ENCODE measurements at regions not wholly inside any gene's neighbourhood (a gene's known extent, or its start where the extent isn't known, plus 50 kb on each side); places are given as distances from the start of the nearest gene placed in this dataset.

GRCh38 chr1:87219626-87220025, 109.1 kb upstream of the LMO4 start:
- Mint-ChIP-seq H3K36me3 (peaks cover 0 to 2% of the 10 kb centered on the region in 2 donors), H3K27ac (no peak overlapping the region)

DNA sequence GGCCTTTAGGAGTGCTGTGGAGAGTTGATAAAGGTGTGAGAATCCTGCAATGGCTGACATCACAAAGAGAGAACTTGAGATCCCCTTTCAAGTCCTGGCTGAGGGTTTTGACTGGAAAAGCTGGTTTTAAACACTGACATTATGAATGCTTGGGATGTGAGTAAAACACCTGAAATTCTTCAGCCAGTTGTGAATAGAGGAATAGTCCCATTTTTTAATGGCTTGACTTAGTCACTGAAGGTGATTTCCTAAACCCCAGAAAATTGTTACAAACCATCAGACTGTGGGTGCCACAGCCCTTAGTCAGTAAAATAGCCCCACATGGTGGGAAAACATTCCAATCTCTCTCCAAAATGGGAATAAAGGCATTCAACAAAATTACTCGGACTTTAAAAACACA, 107.7 kb upstream of the LMO4 start:
- no peak for DNase-seq
- H3K4me1 Mint-ChIP-seq = peaks cover 5 to 7% of the 10 kb centered on the region in 2 donors
- no peak overlapping the region for H3K4me3 Mint-ChIP-seq
- no peak for ATAC-seq (replicated peaks)
- H3K36me3 Mint-ChIP-seq = peaks cover 0 to 2% of the 10 kb centered on the region in 2 donors
- H3K9me3 Mint-ChIP-seq = peaks cover 4 to 9% of the 10 kb centered on the region in 2 donors
- H3K27ac Mint-ChIP-seq = no peak overlapping the region
- no peaks in the 10 kb centered on the region for H3K27me3 Mint-ChIP-seq

More at GRCh38 chr1:87219626-87220025, 109.1 kb upstream of the LMO4 start:
- Mint-ChIP-seq H3K27me3 (no peaks in the 10 kb centered on the region), H3K9me3 (peaks cover 8 to 10% of the 10 kb centered on the region in 2 donors), H3K4me3 (no peak overlapping the region), H3K4me1 (no peaks in the 10 kb centered on the region)
- ATAC-seq (replicated peaks) (no peak), DNase-seq (no peak)

GRCh38 chr1:87224201-87224600, 104.5 kb upstream of the LMO4 start:
- H3K27ac Mint-ChIP-seq = no peak overlapping the region
- H3K9me3 Mint-ChIP-seq = peaks cover 2 to 3% of the 10 kb centered on the region in 2 donors
- no peaks in the 10 kb centered on the region for H3K27me3 Mint-ChIP-seq
- no peak overlapping the region for H3K4me3 Mint-ChIP-seq
- peaks cover 12 to 13% of the 10 kb centered on the region in 2 donors for H3K4me1 Mint-ChIP-seq
- ATAC-seq (replicated peaks) = peak in 1 of 2 donors; percentile 26
- no peaks in the 10 kb centered on the region for H3K36me3 Mint-ChIP-seq
- no peak for DNase-seq

GRCh38 chr1:87225171-87225570, 103.5 kb upstream of the LMO4 start:
- H3K9me3 Mint-ChIP-seq = peaks cover 2 to 3% of the 10 kb centered on the region in 2 donors
- H3K36me3 Mint-ChIP-seq = no peaks in the 10 kb centered on the region
- H3K4me3 Mint-ChIP-seq = no peak overlapping the region
- ATAC-seq (replicated peaks) = no peak
- H3K27me3 Mint-ChIP-seq = no peaks in the 10 kb centered on the region
- no peak overlapping the region for H3K27ac Mint-ChIP-seq
- DNase-seq = no peak
- H3K4me1 Mint-ChIP-seq = peaks cover 12 to 13% of the 10 kb centered on the region in 2 donors

GRCh38 chr1:87226341-87226760, 102.3 kb upstream of the LMO4 start:
- no peaks in the 10 kb centered on the region for H3K36me3 Mint-ChIP-seq
- DNase-seq (no peak), ATAC-seq (replicated peaks) (peak; percentile 62 to 73)
- H3K4me3 Mint-ChIP-seq = no peak overlapping the region
- peaks cover 12 to 13% of the 10 kb centered on the region in 2 donors for H3K4me1 Mint-ChIP-seq
- peaks cover 2 to 3% of the 10 kb centered on the region in 2 donors for H3K9me3 Mint-ChIP-seq
- H3K27ac Mint-ChIP-seq = no peak overlapping the region
- no peaks in the 10 kb centered on the region for H3K27me3 Mint-ChIP-seq

DNA sequence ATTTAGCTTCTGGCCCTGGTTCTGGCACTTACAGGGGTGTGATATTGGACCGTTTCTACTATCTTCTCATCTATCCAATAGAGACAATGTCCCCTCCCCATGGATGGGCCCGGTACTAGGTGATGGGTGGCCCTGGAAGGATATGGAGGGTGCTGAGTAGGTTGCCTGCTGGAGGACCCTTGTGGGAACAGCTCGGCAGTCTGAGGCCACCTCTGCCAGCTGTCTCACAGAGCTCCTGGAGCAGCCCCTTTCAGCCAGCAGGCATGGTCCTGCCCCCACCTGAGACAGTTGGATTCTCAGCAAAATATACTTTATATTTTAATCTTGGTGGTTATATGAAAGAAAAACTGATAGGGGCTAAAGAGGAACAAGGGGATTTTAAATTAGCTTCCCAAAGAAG, 101.0 kb upstream of the LMO4 start:
- Mint-ChIP-seq H3K4me3 (no peak overlapping the region), H3K9me3 (peaks cover 2 to 3% of the 10 kb centered on the region in 2 donors), H3K4me1 (peaks cover 12 to 13% of the 10 kb centered on the region in 2 donors), H3K36me3 (no peaks in the 10 kb centered on the region), H3K27me3 (no peaks in the 10 kb centered on the region), H3K27ac (no peak overlapping the region)
- no peak for DNase-seq
- ATAC-seq (replicated peaks) = no peak

GRCh38 chr1:87230501-87230900, 98.2 kb upstream of the LMO4 start:
- no peak overlapping the region for H3K27ac Mint-ChIP-seq
- DNase-seq = no peak
- no peaks in the 10 kb centered on the region for H3K9me3 Mint-ChIP-seq
- H3K36me3 Mint-ChIP-seq = no peaks in the 10 kb centered on the region
- no peak for ATAC-seq (replicated peaks)
- no peaks in the 10 kb centered on the region for H3K27me3 Mint-ChIP-seq
- H3K4me3 Mint-ChIP-seq = no peak overlapping the region
- peaks cover 11% of the 10 kb centered on the region in 2 donors for H3K4me1 Mint-ChIP-seq

DNA sequence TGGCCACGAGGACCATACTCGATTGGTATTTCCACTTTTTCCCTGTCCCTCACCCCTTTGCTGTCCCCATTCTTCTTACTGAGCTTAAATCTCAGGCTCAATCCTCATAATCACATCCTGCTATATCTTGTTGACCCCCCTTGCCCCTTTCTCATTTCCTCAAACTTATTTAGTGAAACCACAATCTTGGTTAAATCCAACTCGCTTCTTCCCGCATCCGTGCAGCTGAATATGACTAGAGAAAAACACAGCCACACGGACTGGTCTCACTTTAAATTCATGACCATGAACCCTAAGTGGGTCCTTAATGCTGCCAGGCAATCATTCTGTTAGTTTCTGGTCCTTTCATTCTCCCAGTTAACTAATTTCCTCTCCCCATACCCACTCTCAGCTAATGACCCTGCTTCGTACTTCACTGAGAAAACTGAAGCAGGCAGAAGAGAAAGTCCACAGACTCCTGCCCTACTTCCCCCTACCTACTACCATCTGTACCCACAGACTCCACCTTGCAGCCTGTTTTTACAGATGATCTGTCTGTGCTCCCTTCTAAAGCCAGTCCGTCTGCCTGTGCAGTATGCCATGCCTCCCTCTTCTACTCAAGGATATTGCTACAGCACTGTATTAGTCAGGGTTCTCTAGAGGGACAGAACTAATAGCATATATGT, 96.8 kb upstream of the LMO4 start:
- H3K27ac Mint-ChIP-seq = no peak overlapping the region
- no peak overlapping the region for H3K4me3 Mint-ChIP-seq
- peaks cover 0 to 4% of the 10 kb centered on the region in 2 donors for H3K27me3 Mint-ChIP-seq
- H3K9me3 Mint-ChIP-seq = no peaks in the 10 kb centered on the region
- H3K4me1 Mint-ChIP-seq = peaks cover 0 to 2% of the 10 kb centered on the region in 2 donors
- no peaks in the 10 kb centered on the region for H3K36me3 Mint-ChIP-seq
- DNase-seq = peak; percentile 6
- peak; percentile 85 to 86 for ATAC-seq (replicated peaks)

DNA sequence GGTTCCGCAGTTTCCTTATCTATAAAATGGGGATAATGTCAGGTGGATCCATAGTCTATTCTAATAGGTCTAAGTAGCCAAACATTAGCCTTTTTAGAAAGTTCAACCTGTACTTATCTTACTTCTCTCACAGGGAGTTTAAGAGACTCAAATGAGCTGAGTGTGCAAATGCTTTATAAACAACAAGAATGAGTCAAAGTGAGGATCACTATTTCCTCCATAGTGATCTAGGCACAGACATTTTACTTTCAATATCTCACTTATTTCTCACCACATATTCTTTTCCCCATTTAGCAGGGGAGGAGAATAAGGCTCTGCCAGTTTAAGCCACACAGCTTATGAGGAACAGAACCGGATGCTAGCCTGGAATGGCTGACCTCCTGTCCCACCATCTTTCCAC, 92.1 kb upstream of the LMO4 start:
- no peaks in the 10 kb centered on the region for H3K36me3 Mint-ChIP-seq
- no peak overlapping the region for H3K4me3 Mint-ChIP-seq
- H3K4me1 Mint-ChIP-seq = no peaks in the 10 kb centered on the region
- peaks cover 4 to 22% of the 10 kb centered on the region in 2 donors for H3K27me3 Mint-ChIP-seq
- no peaks in the 10 kb centered on the region for H3K9me3 Mint-ChIP-seq
- ATAC-seq (replicated peaks) = no peak
- DNase-seq = no peak
- H3K27ac Mint-ChIP-seq = no peak overlapping the region

DNA sequence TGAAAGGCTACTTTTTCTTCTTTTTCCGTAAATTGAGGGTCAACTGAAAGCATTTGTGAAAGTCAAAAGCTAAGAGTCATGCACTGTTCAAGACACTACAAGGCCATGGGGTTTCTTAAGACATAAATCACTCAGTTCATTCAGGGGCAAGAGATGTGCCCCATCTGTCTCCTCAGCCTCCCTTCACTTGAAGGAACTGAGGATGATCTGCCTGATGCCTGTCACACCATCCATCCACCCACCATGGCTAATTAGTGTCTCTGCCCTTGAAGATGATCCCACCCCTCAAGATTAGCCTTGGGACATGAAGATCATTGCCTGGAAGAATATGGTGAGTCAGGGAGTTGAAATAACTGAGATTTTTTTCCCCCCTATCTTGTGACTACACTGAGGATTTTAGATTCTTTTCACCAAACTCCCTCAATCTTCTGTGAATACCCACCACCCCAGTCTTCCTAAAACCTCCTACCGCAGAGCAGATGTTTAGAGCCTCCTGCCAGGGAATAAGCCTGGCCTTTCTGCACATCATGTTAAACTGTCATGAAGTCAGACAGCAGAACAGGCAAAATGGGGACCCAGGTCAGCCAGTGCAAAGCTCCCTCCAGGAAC, 88.6 kb upstream of the LMO4 start:
- H3K9me3 Mint-ChIP-seq = no peaks in the 10 kb centered on the region
- H3K27me3 Mint-ChIP-seq = peaks cover 8 to 22% of the 10 kb centered on the region in 2 donors
- no peak overlapping the region for H3K4me3 Mint-ChIP-seq
- H3K36me3 Mint-ChIP-seq = no peaks in the 10 kb centered on the region
- no peaks in the 10 kb centered on the region for H3K4me1 Mint-ChIP-seq
- DNase-seq = no peak
- no peak overlapping the region for H3K27ac Mint-ChIP-seq
- ATAC-seq (replicated peaks) = no peak

DNA sequence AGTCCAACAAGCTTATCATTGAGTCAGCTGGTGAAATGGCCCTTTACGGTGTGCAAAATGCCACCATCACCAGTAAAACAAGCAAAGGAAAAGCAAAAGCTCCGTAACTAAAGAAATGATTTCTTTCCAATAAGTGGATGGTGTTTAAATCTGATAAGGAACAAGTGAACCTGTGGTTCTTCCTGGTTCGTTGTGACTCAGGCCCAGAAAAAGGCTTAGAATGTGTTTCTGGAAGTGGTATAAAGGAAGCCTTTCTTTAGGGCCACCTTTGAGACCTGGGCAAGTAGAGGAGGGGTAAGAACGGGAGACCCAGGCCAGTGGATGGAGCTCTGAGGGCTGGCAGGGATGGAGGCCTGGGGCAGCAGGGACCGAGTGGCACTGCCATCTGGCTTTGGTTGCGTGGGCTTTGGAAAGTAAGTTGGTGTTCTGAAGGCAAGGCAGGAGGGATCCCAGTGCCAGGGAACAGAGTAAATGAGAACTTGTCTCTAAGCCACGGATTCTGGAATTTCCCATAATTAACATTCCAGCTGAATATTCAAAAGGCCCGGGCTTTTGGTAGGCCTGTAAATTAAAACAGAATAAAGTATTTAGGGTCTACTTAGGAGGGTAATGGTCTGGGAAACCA, 87.9 kb upstream of the LMO4 start:
- H3K4me3 Mint-ChIP-seq = no peak overlapping the region
- ATAC-seq (replicated peaks) (no peak), DNase-seq (no peak)
- no peaks in the 10 kb centered on the region for H3K36me3 Mint-ChIP-seq
- no peaks in the 10 kb centered on the region for H3K4me1 Mint-ChIP-seq
- peaks cover 8 to 22% of the 10 kb centered on the region in 2 donors for H3K27me3 Mint-ChIP-seq
- H3K9me3 Mint-ChIP-seq = no peaks in the 10 kb centered on the region
- no peak overlapping the region for H3K27ac Mint-ChIP-seq

DNA sequence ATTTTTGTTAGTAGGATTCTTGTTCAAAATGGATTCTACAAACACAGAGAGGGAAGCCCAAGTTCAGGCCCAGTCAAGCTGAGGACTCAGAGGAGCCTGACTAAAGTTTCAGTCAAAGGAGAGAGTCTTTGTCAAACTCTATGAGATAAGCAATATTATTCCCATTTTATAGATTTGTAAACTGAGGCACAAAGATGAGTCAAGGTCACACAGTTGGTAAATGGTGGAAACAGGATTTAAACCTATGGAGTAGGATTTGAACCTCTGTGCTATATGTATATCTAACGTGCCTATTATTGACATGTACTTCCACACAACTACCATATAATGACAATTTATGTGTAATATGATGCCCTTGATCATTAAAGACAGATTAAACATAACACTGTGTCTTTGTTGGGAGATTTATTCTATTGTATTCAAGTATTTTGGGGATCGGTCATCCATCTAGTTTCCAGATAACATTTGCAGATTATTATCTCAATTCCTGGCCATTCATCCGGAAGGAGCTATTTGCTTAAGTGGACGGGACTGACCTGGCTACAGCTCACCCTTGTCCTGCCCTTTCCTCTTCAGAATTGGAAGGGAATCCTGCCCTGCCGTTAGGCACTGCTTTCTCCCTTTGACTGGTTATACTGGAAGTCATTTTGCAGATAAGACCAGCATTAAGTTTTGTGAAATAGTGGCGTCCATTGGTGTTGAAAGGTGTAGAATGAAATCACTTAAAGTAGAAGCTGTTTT, 86.1 kb upstream of the LMO4 start:
- H3K27me3 Mint-ChIP-seq = peaks cover 12 to 17% of the 10 kb centered on the region in 2 donors
- ATAC-seq (replicated peaks) (no peak), DNase-seq (no peak)
- H3K4me3 Mint-ChIP-seq = no peak overlapping the region
- H3K4me1 Mint-ChIP-seq = no peaks in the 10 kb centered on the region
- H3K36me3 Mint-ChIP-seq = peaks cover 1 to 2% of the 10 kb centered on the region in 2 donors
- H3K9me3 Mint-ChIP-seq = peaks cover 1 to 2% of the 10 kb centered on the region in 2 donors
- no peak overlapping the region for H3K27ac Mint-ChIP-seq

- Mint-ChIP-seq H3K9me3 (peaks cover 2 to 4% of the 10 kb centered on the region in 2 donors), H3K27me3 (peaks cover 10 to 13% of the 10 kb centered on the region in 2 donors), H3K4me1 (no peaks in the 10 kb centered on the region), H3K27ac (no peak overlapping the region), H3K36me3 (peaks cover 2 to 3% of the 10 kb centered on the region in 2 donors), H3K4me3 (no peak overlapping the region)
- DNase-seq = no peak
- ATAC-seq (replicated peaks) = no peak
These were observed 85.1 kb upstream of the LMO4 start for GRCh38 chr1:87243573-87243972.

DNA sequence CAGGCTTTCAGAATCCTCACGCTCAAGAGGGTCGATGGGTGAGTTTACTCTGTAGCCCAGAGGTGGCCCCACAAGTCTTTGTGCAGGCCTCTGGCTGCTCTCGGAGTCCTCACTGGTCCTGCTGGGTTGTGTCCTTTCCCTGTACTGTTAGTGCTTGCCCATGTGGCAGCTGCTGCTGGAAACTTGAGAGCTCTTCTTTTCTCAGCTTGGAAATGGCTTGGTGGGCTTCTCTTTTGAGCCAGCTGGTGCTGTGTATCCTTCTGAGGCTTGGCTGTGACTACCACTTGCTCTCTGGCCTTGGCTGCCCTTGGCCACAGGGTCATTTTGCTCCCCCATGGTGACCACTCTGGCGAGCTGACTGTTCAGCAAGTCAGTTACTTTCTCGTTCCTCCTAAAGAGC, 82.2 kb upstream of the LMO4 start:
- H3K27ac Mint-ChIP-seq = no peak overlapping the region
- no peak overlapping the region for H3K4me3 Mint-ChIP-seq
- H3K36me3 Mint-ChIP-seq = peaks cover 2 to 3% of the 10 kb centered on the region in 2 donors

More for the DNA sequence above, 82.2 kb upstream of the LMO4 start:
- no peaks in the 10 kb centered on the region for H3K4me1 Mint-ChIP-seq
- DNase-seq = no peak
- ATAC-seq (replicated peaks) = no peak
- peaks cover 4 to 14% of the 10 kb centered on the region in 2 donors for H3K27me3 Mint-ChIP-seq
- H3K9me3 Mint-ChIP-seq = peaks cover 4% of the 10 kb centered on the region in 2 donors

All from stimulated activated naive B cell treated with anti-CD40 and anti-IgM and Interleukin-4, amounts not matched to agents 10 μg/mL and 1 μg/mL and 100 μg/mL, for 72 hours (primary cell).